SKM-1 (cell line): ENCODE measurements at regions not wholly inside any gene's neighbourhood (a gene's known extent, or its start where the extent isn't known, plus 50 kb on each side); places are given as distances from the start of the nearest gene placed in this dataset.
A peak's percentile ranks its signal among the peaks of the same experiment; 100 is the strongest.
"Not testable (repeated sequence)": the region's sequence is repeated elsewhere in the genome, so short reads cannot be mapped to it uniquely, and the experiment has no call there.

Experiments
- DNase-seq: peaks from one replicate; lab custom pipeline; 2025; ENCODE audit not compliant: unreplicated experiment; lab: John Stamatoyannopoulos, UW

DNA sequence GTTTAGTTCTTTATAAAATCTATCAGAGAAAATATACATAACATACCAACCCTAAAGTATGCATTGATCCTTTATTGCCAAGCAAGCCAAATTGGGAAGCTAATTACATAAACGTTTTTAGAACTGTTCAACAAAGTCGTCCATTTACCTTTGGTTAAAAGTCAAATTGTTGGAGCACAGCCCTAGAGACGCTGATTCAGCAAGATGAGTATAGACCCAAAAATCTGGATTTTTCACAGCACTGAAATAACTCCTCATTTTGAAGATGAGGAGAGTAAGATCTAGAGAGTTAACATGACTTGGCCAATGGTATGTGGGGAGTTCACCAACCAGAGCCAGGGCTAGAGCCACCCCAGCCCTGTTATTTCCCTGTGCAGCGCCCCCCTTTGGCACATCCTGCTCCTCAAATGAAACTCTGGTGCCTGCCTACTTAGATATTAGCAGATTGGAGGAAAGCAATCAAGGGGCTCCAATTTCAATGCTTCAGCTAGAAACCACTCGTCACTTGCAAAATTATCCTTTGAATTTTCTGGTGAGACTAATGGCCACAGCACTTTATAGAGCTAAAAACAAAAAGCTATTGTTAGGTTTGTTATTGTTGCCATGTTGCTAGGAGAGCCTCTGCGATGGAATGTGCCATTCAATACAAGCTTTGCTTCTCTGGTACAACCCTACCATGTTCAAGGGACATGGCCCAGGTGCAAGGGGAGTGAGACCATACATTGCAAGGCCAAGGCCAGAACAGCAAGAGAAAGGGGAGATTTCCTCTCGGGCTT, 132.6 kb upstream of the ZEB1 start:
- no peak for DNase-seq

- no peak for DNase-seq
Measured at GRCh38 chr10:31187182-31187581, 131.8 kb upstream of the ZEB1 start.

DNA sequence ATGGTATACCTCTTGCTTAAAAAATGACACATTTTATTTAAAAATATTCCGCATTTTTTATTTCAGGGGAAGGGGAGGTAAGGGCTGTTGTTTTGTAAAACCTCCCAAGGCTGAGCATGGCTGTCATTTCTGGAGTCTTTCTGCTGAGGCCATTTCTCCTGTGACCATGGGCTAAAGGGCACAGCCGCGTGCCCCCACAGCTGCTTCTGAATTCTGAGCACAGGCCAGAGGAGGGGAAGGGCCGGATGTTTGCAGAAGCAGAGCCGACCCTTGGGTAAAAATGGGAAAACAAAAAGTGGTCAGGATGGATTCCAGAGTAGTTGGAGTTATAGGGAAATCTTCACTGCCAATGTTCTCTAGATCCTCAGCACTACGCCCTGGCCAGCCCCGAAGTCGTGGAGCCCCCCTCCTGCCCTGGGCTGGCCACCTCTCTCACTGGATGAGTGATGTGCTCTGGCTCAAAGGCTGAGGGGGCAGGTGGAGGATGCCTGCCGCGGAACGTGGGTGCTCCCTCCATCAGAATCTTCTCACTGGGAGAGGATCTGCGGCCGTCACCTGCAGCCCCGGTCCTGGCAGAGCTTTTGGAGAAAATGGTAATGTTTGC, 131.3 kb upstream of the ZEB1 start:
- no peak for DNase-seq

DNA sequence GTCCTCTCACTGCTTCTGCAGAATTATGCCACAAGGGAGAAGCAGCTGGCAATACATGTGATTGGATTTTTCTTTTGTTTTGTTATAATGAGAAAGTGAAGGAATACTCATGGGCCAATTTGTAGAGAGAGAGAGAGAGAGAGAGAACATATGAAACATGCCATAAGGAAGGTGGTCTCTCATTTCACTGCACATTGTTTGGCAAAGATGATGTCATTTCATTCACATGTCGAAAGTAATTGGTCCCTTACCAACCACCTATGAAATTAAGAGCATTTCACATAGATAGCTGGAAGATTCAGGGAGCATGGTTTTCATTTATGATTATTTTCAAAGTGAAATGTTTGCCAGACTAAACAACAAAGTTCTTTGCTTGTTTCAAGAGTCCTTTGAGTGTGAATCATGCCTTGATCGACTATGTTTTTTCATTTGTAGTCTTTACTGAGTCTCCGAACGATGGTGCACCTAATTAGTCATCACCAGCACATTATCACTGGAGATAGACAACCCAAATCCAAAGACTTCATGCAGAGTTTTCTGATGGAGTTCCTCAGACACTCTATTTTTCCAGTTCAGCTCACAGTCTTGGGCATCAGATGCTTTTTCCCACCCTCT, 130.1 kb upstream of the ZEB1 start:
- no peak for DNase-seq

DNA sequence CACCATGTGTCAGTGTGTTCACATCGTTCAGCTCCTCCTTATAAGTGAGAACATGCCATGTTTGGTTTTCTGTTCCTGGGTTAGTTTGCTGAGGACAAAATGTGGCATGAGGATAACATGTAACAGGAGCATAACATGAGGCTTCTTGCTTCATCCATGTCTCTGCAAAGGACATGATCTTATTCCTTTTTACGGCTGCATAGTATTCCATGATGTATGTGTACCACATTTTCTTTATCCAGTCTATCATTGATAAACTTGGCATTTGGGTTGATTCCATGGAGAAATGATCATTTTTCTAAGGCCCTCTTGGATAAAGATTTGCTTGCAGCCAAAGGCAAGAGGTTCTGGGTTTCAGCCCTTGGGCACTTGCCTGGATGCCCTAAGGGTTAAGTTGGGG, 128.5 kb upstream of the ZEB1 start:
- DNase-seq = no peak

GRCh38 chr10:31192475-31192874, 126.5 kb upstream of the ZEB1 start:
- no peak for DNase-seq

DNA sequence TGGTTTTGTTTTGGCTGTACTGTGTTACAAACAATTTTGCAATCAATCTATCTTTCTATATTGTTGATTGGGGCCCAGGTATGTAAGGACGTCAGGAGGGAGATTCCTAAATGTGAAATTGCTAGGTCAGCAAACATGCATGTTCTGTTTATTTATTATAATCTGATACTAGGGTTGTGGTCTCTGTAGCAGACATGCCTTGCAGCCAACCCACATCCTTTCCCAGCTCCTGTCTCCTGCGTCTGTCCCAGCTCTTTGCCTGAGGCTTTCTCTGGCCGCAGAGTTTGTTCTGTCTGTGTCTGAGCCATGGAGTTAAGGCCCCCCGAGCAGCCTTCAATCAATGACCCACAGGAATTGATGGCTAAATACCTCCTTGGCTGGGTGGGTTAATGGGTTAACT, 124.0 kb upstream of the ZEB1 start:
- no peak for DNase-seq

DNA sequence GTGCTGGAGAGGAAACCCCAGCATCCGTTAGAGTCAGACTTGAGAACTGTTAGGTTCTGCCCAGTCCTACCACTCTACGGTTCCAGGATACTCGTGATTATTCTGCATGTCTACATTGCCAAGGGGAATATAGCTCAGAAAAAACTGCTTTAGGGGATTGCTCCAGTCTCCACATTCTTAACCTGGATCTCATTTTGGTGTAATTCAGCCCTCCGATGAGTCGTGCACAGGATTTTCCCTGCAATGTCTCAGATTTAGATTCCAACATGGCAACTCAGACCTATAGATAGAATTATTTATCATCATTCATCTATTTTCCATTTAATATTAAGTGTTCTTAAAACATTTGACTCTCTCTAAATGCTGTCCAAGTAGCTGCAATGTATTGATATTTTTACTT, 121.1 kb upstream of the ZEB1 start:
- no peak for DNase-seq

DNA sequence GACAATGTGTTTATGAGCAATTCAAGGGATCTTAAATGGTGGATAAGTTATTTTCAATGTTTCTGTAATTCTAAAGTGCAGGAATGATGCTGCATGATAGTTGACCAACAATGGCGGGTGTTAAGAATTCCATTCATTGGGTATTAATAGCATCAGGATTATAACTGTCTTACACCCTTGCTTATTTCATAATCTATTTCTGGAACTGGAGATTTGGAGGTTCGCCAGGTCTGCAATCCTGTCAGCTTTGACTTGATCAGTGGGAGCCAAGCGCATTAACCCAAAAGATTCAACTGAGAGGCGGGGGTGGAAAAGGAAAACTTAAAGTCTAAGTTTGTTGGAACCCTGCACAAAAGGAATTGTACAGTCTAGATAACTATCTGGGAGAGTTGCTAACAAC, 114.9 kb upstream of the ZEB1 start:
- DNase-seq = no peak

DNA sequence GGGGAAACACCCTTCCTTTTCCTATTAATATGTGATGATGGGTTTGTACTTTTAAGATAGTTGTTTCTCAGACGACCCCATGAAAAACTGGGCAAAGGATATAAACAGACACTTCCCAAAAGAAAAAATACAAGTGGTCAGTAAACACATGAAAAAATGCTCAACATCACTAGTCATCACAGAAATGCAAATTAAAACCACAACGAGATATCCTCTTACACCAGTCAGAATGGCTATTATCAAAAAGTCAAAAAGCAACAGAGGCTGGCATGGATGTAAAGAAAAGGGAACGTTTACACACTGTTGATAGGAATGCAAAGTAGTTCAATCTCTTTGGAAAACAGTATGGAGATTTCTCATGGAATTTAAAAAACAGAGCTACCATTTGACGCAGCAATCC, 111.4 kb upstream of the ZEB1 start:
- no peak for DNase-seq

DNA sequence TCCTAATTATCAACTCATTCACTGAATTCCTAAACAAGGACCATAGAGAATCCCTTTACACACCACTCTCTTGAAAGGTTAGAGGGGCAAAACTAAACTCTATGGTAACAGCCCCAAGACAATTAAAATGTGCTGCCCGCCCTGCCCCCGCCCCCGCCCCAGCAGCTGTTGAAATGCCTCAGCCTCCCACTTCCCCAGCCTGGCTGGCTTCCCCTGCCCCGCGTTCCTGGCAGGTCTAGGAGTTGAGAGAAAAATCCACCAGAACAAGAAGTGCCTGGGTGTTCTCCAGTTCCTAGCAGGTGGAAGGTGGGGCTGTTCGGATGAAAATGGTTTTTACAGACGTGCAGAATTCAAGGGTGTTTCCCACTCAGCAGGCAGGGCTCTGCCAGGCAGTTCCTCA, 109.5 kb upstream of the ZEB1 start:
- no peak for DNase-seq

- no peak for DNase-seq
Measured at GRCh38 chr10:31210190-31210589, 108.8 kb upstream of the ZEB1 start.

- no peak for DNase-seq
Measured at GRCh38 chr10:31213959-31214358, 105.1 kb upstream of the ZEB1 start.

DNA sequence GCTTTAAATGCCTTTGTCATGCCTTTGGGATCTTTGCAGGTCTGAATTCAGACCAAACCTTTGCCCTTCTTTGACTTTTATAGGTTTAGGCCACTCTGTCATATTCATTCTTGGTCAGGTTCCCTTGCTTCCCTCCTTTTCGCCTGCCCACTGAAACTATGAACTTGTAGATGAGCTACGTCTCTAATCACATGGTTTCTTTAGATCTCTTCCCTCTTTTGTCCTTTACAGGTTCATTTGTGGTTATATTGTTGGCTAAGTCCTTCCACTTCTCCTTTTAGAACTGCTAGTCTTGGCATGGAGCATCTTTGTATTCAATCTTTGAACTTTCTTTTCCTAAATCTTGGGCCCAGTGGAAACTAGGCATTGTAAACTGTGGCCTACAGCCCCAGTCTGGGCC, 104.0 kb upstream of the ZEB1 start:
- DNase-seq = peak; percentile 51

DNA sequence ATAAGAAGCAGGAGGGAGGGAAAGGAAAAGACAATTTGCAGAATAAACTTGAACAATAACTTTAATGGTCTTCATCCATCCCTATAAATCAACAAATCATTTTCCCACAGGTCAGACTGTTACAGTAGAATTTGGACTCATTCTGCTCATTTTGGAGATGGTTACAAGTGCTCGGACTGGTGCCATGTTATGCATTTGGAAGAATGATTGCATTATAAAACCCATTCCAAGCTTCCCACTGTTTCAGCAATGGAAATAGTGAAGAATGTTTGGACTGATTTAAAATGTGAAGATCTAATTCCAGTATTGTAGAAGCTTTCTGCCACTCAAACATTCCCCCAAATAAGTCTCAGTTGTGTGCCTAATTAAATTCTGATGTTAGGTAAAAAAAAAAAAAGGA, 99.7 kb upstream of the ZEB1 start:
- no peak for DNase-seq

- DNase-seq = not testable (repeated sequence)
Measured at GRCh38 chr10:31228780-31229179, 90.2 kb upstream of the ZEB1 start.

GRCh38 chr10:31239961-31240360, 79.1 kb upstream of the ZEB1 start:
- no peak for DNase-seq

GRCh38 chr10:31242902-31243301, 76.1 kb upstream of the ZEB1 start:
- no peak for DNase-seq

DNA sequence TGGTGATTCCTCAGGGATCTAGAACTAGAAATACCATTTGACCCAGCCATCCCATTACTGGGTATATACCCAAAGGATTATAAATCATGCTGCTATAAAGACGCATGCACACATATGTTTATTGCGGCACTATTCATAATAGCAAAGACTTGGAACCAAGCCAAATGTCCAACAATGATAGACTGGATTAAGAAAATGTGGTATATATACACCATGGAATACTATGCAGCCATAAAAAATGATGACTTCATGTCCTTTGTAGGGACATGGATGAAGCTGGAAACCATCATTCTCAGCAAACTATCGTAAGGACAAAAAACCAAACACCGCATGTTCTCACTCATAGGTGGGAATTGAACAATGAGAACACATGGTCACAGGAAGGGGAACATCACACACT, 67.9 kb upstream of the ZEB1 start:
- DNase-seq = not testable (repeated sequence)

- DNase-seq = no peak
Measured at GRCh38 chr10:31253237-31253636, 65.8 kb upstream of the ZEB1 start.

DNA sequence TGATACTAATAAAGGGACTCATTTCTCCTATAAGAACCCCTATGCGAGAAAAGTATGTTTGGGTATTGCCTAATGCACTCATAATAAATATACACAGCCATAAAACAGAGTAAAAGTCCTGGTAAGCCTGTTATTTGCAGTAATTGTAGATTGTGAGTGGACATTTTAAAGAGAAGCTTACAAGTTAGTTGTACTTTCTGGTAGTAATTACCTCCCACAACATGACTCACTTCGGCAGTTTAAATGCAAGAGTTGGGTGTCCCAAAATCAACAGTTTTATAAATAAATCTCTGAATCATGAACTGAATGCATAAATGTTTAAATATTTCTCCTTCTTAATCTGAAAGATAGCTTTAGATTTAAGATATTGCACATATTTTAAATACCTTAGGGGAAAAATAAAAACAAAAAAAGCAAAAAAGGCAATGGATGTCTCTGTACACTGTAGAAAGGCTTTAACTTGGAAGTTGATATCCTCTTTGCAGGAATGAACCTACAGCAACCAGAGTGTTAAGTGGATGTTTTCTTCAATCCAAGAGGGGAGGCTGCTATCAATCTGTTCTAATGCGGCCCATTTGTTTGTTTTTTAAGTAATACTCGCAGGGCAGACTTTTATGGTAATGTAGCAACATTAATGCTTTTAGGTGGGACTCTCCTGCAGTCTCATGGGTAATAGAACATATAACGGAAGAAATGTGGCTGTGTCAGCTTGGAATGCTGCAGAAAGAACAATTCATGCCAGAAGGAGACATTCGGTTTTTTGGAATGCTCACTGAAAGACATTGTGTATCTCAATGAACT, 57.3 kb upstream of the ZEB1 start:
- no peak for DNase-seq

DNA sequence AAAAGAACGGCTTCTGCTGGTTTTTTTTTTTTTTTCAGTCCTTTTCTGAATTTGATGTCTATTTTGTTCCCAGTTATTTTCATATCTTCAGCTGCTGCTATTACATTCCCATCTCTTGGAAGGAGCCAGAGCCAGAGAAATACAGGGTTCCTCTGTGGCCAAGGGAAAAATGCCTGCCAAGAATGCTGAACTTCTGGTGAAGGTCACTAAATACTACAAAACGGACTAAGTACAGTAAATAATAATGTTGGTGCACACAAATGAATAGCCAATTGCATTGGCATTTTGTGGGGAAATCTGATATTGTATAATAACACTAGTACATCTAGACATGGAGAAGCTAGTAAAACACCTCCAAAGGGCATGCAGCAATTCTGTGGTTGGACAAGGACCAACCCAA, 56.3 kb upstream of the ZEB1 start:
- no peak for DNase-seq
